H1 (cell line): ENCODE measurements at regions not wholly inside any gene's neighbourhood (a gene's known extent, or its start where the extent isn't known, plus 50 kb on each side); places are given as distances from the start of the nearest gene placed in this dataset.

Source experiments
- CTCF ChIA-PET: fragments of 300-600 bp; sonication (Branson Sonifier 250); formaldehyde crosslinking; loops from one replicate; lab custom pipeline; 2021; ENCODE audit not compliant: partially characterized antibody; lab: Charles Lee
- POLR2A ChIA-PET: fragments of 300-600 bp; sonication (Branson Sonifier 250); formaldehyde crosslinking; loops from one replicate; lab custom pipeline; 2021; ENCODE audit warnings: inconsistent platforms; ENCODE audit not compliant: partially characterized antibody; lab: Charles Lee
- DNase-seq, 2 experiments: peaks; one replicate each; pipeline versions ENCODE4 v3.0.0 to v3.0.0-alpha.2; 2010 to 2022; ENCODE audit warnings: low spot score in 2 of 2, low read depth in 1 of 2, mixed read lengths in 1 of 2
- FAIRE-seq: peaks from 2 replicates; lab custom pipeline; 2011; peaks lifted over from hg19 to GRCh38; lab: Jason Lieb, UNC
- H2AFZ ChIP-seq: 2 replicates; pipeline ENCODE4 v1.8.1; 2012; ENCODE audit warnings: low read length, inconsistent platforms
- H2AK5ac ChIP-seq: 2 replicates; pipeline ENCODE4 v1.6.1; 2013; ENCODE audit warnings: low read depth, low read length
- H2BK120ac ChIP-seq: replicated peaks from 2 replicates; pipeline ENCODE3; 2013; ENCODE audit warnings: low read depth, low read length, inconsistent platforms
- H2BK12ac ChIP-seq: 2 replicates; pipeline ENCODE4 v1.6.1; 2013; ENCODE audit warnings: low read depth, low read length
- H2BK15ac ChIP-seq: 2 replicates; pipeline ENCODE4 v1.6.1; 2013; ENCODE audit warnings: low read length
- H2BK20ac ChIP-seq: 2 replicates; pipeline ENCODE4 v1.6.1; 2013; ENCODE audit warnings: low read length
- H2BK5ac ChIP-seq: 2 replicates; pipeline ENCODE4 v1.6.1; 2013; ENCODE audit warnings: low read depth, low read length
- H3K14ac ChIP-seq: 2 replicates; pipeline ENCODE4 v1.6.1; 2013; ENCODE audit warnings: inconsistent platforms; ENCODE audit not compliant: insufficient read length
- H3K18ac ChIP-seq: 2 replicates; pipeline ENCODE4 v1.6.1; 2013; ENCODE audit warnings: low read length; ENCODE audit errors: extremely low read depth
- H3K23ac ChIP-seq: 2 replicates; pipeline ENCODE4 v1.6.1; 2013; ENCODE audit warnings: inconsistent platforms; ENCODE audit not compliant: insufficient read length
- H3K23me2 ChIP-seq: 2 replicates; pipeline ENCODE4 v1.6.1; 2013; ENCODE audit warnings: low read depth, low read length
- H3K27ac ChIP-seq: 2 replicates; pipeline ENCODE4 v1.6.1; 2011; ENCODE audit warnings: low read depth, low read length, inconsistent platforms
- H3K27me3 ChIP-seq, 4 experiments: replicated peaks in 1 of 4; 1 replicate in 1 of 4; 2 replicates in 3 of 4; pipeline versions ENCODE4 v1.6.1 to v1.8.1; 2011 to 2013; ENCODE audit warnings: low read length in 3 of 4, mild to moderate bottlenecking in 3 of 4, inconsistent platforms in 2 of 4, mixed read lengths in 2 of 4, moderate library complexity in 1 of 4; ENCODE audit not compliant: control insufficient read depth in 3 of 4, insufficient read depth in 3 of 4; ENCODE audit errors: extremely low read depth in 1 of 4
- H3K36me3 ChIP-seq, 4 experiments: 2 replicates each; pipeline versions ENCODE4 v1.6.1 to v1.8.1; 2011 to 2013; ENCODE audit warnings: mild to moderate bottlenecking in 4 of 4, low read length in 3 of 4, moderate library complexity in 2 of 4, control low read depth in 1 of 4, inconsistent platforms in 1 of 4; ENCODE audit not compliant: insufficient read depth in 4 of 4, control insufficient read depth in 2 of 4
- H3K4ac ChIP-seq: replicated peaks from 2 replicates; pipeline ENCODE3; 2013; ENCODE audit warnings: low read length, low read depth, mixed read lengths, inconsistent platforms; ENCODE audit not compliant: insufficient read length
- H3K4me1 ChIP-seq, 4 experiments: replicated peaks in 1 of 4; 1 replicate in 1 of 4; 2 replicates in 3 of 4; pipeline versions ENCODE4 v1.6.1 to v1.8.1; 2011 to 2013; ENCODE audit warnings: low read length in 3 of 4, inconsistent platforms in 2 of 4, mixed read lengths in 1 of 4; ENCODE audit not compliant: insufficient read depth in 4 of 4, control insufficient read depth in 3 of 4
- H3K4me2 ChIP-seq, 2 experiments: 2 replicates each; pipeline versions ENCODE4 v1.6.1 to v1.8.1; 2011 to 2013; ENCODE audit warnings: low read depth in 2 of 2, low read length in 2 of 2, control low read depth in 1 of 2, inconsistent platforms in 1 of 2, mild to moderate bottlenecking in 1 of 2; ENCODE audit not compliant: insufficient read depth in 1 of 2
- H3K4me3 ChIP-seq, 4 experiments: fragments of 200-600, 300-600 bp in 1 of 4; sonication (generic), shearing (Covaris generic), sonication (Bioruptor Twin) in 1 of 4; 2 replicates each; pipeline versions ENCODE4 v1.5.1 to v1.8.1; 2011 to 2016; ENCODE audit warnings: low read length in 4 of 4, low read depth in 3 of 4, control low read depth in 2 of 4, inconsistent platforms in 2 of 4, mild to moderate bottlenecking in 2 of 4, mixed read lengths in 1 of 4, moderate library complexity in 1 of 4; ENCODE audit not compliant: insufficient read depth in 2 of 4; ENCODE audit errors: extremely low read depth in 1 of 4
- H3K56ac ChIP-seq: replicated peaks from 2 replicates; pipeline ENCODE3; 2013; ENCODE audit warnings: low read depth, mild to moderate bottlenecking, mixed read lengths, low read length, inconsistent platforms; ENCODE audit not compliant: insufficient read length
- H3K79me1 ChIP-seq: 2 replicates; pipeline ENCODE4 v1.6.1; 2013; ENCODE audit warnings: low read depth, low read length, control low read depth
- H3K79me2 ChIP-seq, 2 experiments: 2 replicates each; pipeline versions ENCODE4 v1.6.1 to v1.8.1; 2012 to 2013; ENCODE audit warnings: low read length in 2 of 2, mild to moderate bottlenecking in 2 of 2, inconsistent platforms in 1 of 2; ENCODE audit not compliant: insufficient read depth in 2 of 2, control insufficient read depth in 1 of 2
- H3K9ac ChIP-seq, 4 experiments: replicated peaks in 1 of 4; 1 replicate in 1 of 4; 2 replicates in 3 of 4; pipeline versions ENCODE4 v1.6.1 to v1.8.1; 2011 to 2013; ENCODE audit warnings: low read depth in 3 of 4, low read length in 3 of 4, control low read depth in 2 of 4, mild to moderate bottlenecking in 2 of 4, moderate library complexity in 2 of 4, inconsistent platforms in 1 of 4; ENCODE audit errors: extremely low read depth in 1 of 4
- H3K9me3 ChIP-seq, 2 experiments: 2 replicates each; pipeline versions ENCODE4 v1.6.1 to v1.8.1; 2012 to 2013; ENCODE audit warnings: mild to moderate bottlenecking in 2 of 2, moderate library complexity in 2 of 2, control low read depth in 1 of 2, inconsistent platforms in 1 of 2, low read depth in 1 of 2, low read length in 1 of 2, mixed read lengths in 1 of 2; ENCODE audit not compliant: insufficient read depth in 2 of 2
- H4K20me1 ChIP-seq, 2 experiments: replicated peaks in 1 of 2; 2 replicates each; pipeline versions ENCODE3 to v1.8.1; 2011 to 2013; ENCODE audit warnings: inconsistent platforms in 2 of 2, low read length in 2 of 2, mild to moderate bottlenecking in 1 of 2; ENCODE audit not compliant: insufficient read depth in 2 of 2, control insufficient read depth in 1 of 2
- H4K5ac ChIP-seq: 2 replicates; pipeline ENCODE4 v1.6.1; 2013; ENCODE audit warnings: low read length, low read depth, mixed read lengths, inconsistent platforms; ENCODE audit not compliant: insufficient read length
- H4K8ac ChIP-seq: 2 replicates; pipeline ENCODE4 v1.8.0; 2013; ENCODE audit warnings: mild to moderate bottlenecking, moderate library complexity, low read length, inconsistent platforms; ENCODE audit not compliant: insufficient read depth; ENCODE audit errors: extremely low read depth
- H4K91ac ChIP-seq: replicated peaks from 2 replicates; pipeline ENCODE3; 2013; ENCODE audit warnings: low read length, mixed read lengths, inconsistent platforms; ENCODE audit not compliant: insufficient read length
- ASH2L ChIP-seq: fragments of 200-600, 300-600 bp; sonication (generic); IDR thresholded peaks from one replicate; pipeline ENCODE4 v1.7.1; 2017; ENCODE audit warnings: low read length
- BRCA1 ChIP-seq: IDR thresholded peaks from 2 replicates; pipeline ENCODE4 v1.6.1; 2012; ENCODE audit warnings: low read depth, low read length, improper control_type of control experiment
- CREB1 ChIP-seq: IDR thresholded peaks from 2 replicates; pipeline ENCODE4 v1.6.1; 2012; ENCODE audit warnings: inconsistent platforms
- CTBP2 ChIP-seq: IDR thresholded peaks from 2 replicates; pipeline ENCODE4 v1.7.0; 2011; ENCODE audit warnings: borderline replicate concordance, mild to moderate bottlenecking, moderate library complexity, mixed read lengths, low read length; ENCODE audit not compliant: insufficient read depth, insufficient read length
- HDAC6 ChIP-seq: IDR thresholded peaks from one replicate; pipeline ENCODE4 v1.7.1; 2012; ENCODE audit warnings: low read depth, mild to moderate bottlenecking, inconsistent platforms, low read length, moderate library complexity
- JUND ChIP-seq: IDR thresholded peaks from 2 replicates; pipeline ENCODE4 v1.6.1; 2011; ENCODE audit warnings: mild to moderate bottlenecking, improper control_type of control experiment, low read length
- RBBP5 ChIP-seq: IDR thresholded peaks from 2 replicates; pipeline ENCODE4 v1.7.1; 2012; ENCODE audit warnings: low read depth, mild to moderate bottlenecking, inconsistent platforms, low read length, moderate library complexity, borderline replicate concordance
- RFX5 ChIP-seq: IDR thresholded peaks from 2 replicates; pipeline ENCODE4 v1.6.1; 2011; ENCODE audit warnings: low read depth, low read length, improper control_type of control experiment, borderline replicate concordance
- SIN3A ChIP-seq, 2 experiments: IDR thresholded peaks in 1 of 2; conservative IDR thresholded peaks in 1 of 2; 2 replicates each; pipeline ENCODE4 v1.6.1; 2011 to 2012; ENCODE audit warnings: low read length in 2 of 2, improper control_type of control experiment in 1 of 2, low read depth in 1 of 2, mild to moderate bottlenecking in 1 of 2
- SIRT6 ChIP-seq: IDR thresholded peaks from one replicate; pipeline ENCODE4 v1.7.1; 2012; ENCODE audit warnings: low read length, inconsistent platforms
- SIX5 ChIP-seq: IDR thresholded peaks from 2 replicates; pipeline ENCODE4 v1.6.1; 2011; ENCODE audit warnings: mild to moderate bottlenecking, low read depth, low read length
- SP1 ChIP-seq: IDR thresholded peaks from 2 replicates; pipeline ENCODE4 v1.6.1; 2011; ENCODE audit warnings: low read depth, low read length
- SP2 ChIP-seq: IDR thresholded peaks from 2 replicates; pipeline ENCODE4 v1.6.1; 2012; ENCODE audit warnings: mild to moderate bottlenecking, low read length, inconsistent platforms
- SRF ChIP-seq: IDR thresholded peaks from 2 replicates; pipeline ENCODE4 v1.6.1; 2011; ENCODE audit warnings: mild to moderate bottlenecking, low read depth, low read length, moderate library complexity
- WGBS, 2 experiments: shearing (Covaris generic) in 1 of 2; methylation state at CpG; one replicate each; pipeline versions ENCODE4 v1.1.6 to v1.1.7; 2013 to 2015; ENCODE audit warnings: low lambda C conversion rate in 2 of 2, mixed read lengths in 2 of 2, inconsistent platforms in 1 of 2, low coverage in 1 of 2, missing lambda C conversion rate in 1 of 2; ENCODE audit not compliant: insufficient replicate concordance in 2 of 2, insufficient coverage in 1 of 2, insufficient read length in 1 of 2; ENCODE audit errors: extremely low coverage in 1 of 2, missing lambda C conversion rate in 1 of 2; 5-methylcytosine and 5-hydroxymethylcytosine counted together

GRCh38 chr18:43635397-43635796, 358.1 kb upstream of the SYT4 start:
- TF ChIP-seq RBBP5 (no peak), CTBP2 (no peak), SIX5 (no peak), SP2 (no peak), BRCA1 (no peak), JUND (no peak), SRF (no peak), SP1 (no peak), ASH2L (no peak), CREB1 (no peak), RFX5 (no peak), HDAC6 (no peak), SIRT6 (no peak), SIN3A (conservative IDR thresholded peaks at IDR 0.05 in 1 of 2, IDR thresholded peaks at IDR 0.05 in 1 of 2; ENCODE audit: low read depth in 1 of 2, low read length in 2 of 2) (no peak)
- no peak overlapping the region for H2BK15ac ChIP-seq
- H2BK20ac ChIP-seq = no peak overlapping the region
- H3K79me1 ChIP-seq = no peaks in the 10 kb centered on the region
- 94% methylated on average over 3 of the region's 3 CpGs; no CpG with 5 or more reads in 1 of the 2 experiments for WGBS, 2 experiments
- H3K27me3 ChIP-seq = no peaks in the 10 kb centered on the region
- H3K14ac ChIP-seq = no peak overlapping the region
- H3K4ac ChIP-seq = no peak overlapping the region
- no peak overlapping the region for H3K4me2 ChIP-seq
- DNase-seq (no peak), FAIRE-seq (no peak)
- H2AK5ac ChIP-seq = no peak overlapping the region
- H3K56ac ChIP-seq = no peak overlapping the region
- POLR2A ChIA-PET = no interaction called here
- no peak overlapping the region for H3K18ac ChIP-seq
- H3K9ac ChIP-seq = no peak overlapping the region
- no peaks in the 10 kb centered on the region for H3K9me3 ChIP-seq
- H3K4me1 ChIP-seq = no peaks in the 10 kb centered on the region
- H3K79me2 ChIP-seq = no peaks in the 10 kb centered on the region
- H2BK5ac ChIP-seq = no peak overlapping the region
- no peak overlapping the region for H4K91ac ChIP-seq
- H2AFZ ChIP-seq = no peak overlapping the region
- no peak overlapping the region for H3K4me3 ChIP-seq
- no peak overlapping the region for H2BK12ac ChIP-seq
- H2BK120ac ChIP-seq = no peak overlapping the region
- H3K23ac ChIP-seq = no peak overlapping the region
- no peak overlapping the region for H4K8ac ChIP-seq
- no peak overlapping the region for H4K5ac ChIP-seq
- CTCF ChIA-PET = interaction anchor here (4.7 kb wide), 1 partner anchor 14 kb away, joined by 16 read pairs; no protein-coding TSS in a partner anchor
- no peaks in the 10 kb centered on the region for H4K20me1 ChIP-seq
- H3K36me3 ChIP-seq = no peaks in the 10 kb centered on the region
- no peaks in the 10 kb centered on the region for H3K23me2 ChIP-seq
- H3K27ac ChIP-seq = no peak overlapping the region
